PC-3 (cell line): ENCODE measurements at regions not wholly inside any gene's neighbourhood (a gene's known extent, or its start where the extent isn't known, plus 50 kb on each side); places are given as distances from the start of the nearest gene placed in this dataset.

Source experiments
- EZH2 ChIP-seq: fragments of 300-600 bp; sonication (generic); IDR thresholded peaks from one replicate; pipeline ENCODE4 v1.6.1; 2017; ENCODE audit warnings: antibody characterized with exemption, mild to moderate bottlenecking, low read length; ENCODE audit not compliant: unreplicated experiment
- EZH2phosphoT487 ChIP-seq: fragments of 300-600 bp; sonication (generic); IDR thresholded peaks from 2 replicates; pipeline ENCODE4 v1.6.1; 2018; ENCODE audit warnings: mild to moderate bottlenecking, antibody characterized with exemption, low read length, borderline replicate concordance
- TF ChIP-seq, protein P1 (sequence below): fragments of 300-600 bp; sonication (generic); conservative IDR thresholded peaks from 2 replicates; pipeline ENCODE4 v1.5.1; 2017; ENCODE audit warnings: antibody characterized with exemption, low read depth, mild to moderate bottlenecking, low read length

DNA sequence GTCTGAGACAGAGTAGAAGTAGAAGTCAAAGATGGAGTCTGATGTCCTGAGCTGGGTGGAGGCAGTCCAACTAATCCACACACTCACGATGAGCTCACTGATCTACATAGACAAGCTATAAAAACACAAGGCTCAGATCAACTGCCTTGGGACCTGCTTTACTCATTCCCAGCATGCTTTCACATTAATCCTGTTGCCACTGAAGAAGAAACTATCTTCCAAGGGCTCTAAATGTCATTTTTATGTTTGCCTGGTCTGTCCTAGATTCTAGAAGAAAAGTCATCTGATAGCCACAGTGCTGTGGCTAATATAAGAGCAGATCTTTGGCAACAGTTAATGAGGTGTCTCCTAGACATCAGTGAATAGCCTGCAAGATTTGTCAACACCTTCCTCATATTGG is 522.7 kb downstream of the NUF2 start:
- TF ChIP-seq, protein P1, sequence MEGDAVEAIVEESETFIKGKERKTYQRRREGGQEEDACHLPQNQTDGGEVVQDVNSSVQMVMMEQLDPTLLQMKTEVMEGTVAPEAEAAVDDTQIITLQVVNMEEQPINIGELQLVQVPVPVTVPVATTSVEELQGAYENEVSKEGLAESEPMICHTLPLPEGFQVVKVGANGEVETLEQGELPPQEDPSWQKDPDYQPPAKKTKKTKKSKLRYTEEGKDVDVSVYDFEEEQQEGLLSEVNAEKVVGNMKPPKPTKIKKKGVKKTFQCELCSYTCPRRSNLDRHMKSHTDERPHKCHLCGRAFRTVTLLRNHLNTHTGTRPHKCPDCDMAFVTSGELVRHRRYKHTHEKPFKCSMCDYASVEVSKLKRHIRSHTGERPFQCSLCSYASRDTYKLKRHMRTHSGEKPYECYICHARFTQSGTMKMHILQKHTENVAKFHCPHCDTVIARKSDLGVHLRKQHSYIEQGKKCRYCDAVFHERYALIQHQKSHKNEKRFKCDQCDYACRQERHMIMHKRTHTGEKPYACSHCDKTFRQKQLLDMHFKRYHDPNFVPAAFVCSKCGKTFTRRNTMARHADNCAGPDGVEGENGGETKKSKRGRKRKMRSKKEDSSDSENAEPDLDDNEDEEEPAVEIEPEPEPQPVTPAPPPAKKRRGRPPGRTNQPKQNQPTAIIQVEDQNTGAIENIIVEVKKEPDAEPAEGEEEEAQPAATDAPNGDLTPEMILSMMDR, result no peak
- TF ChIP-seq EZH2 (no peak), EZH2phosphoT487 (no peak)
